GM13977 (cell line): ENCODE measurements at regions not wholly inside any gene's neighbourhood (a gene's known extent, or its start where the extent isn't known, plus 50 kb on each side); places are given as distances from the start of the nearest gene placed in this dataset.

Source experiments
- DNase-seq: peaks from one replicate; pipeline ENCODE4 v3.0.0; 2012; ENCODE audit warnings: low spot score
- CTCF ChIP-seq: IDR thresholded peaks from 2 replicates; pipeline ENCODE4 v1.5.1; 2012; ENCODE audit warnings: mild to moderate bottlenecking, control low read depth; ENCODE audit not compliant: insufficient read depth; ENCODE audit errors: extremely low read depth, missing control alignments
- in situ Hi-C: fragments of 300-500 bp; cut with MboI; formaldehyde crosslinking; loops from one replicate; pipeline ENCODE4 v1.12.0; 2022; ENCODE audit warnings: low sequenced_read_pairs, low pct_unique_long_range_greater_than_20kb, mixed read lengths, inconsistent platforms; ENCODE audit not compliant: unreplicated experiment

GRCh38 chr21:41655259-41655658 lies 111.6 kb downstream of the RIPK4 start:
- in situ Hi-C loops, result no loop called here
- DNase-seq, result no peak

GRCh38 chr21:41653954-41654491 lies 112.8 kb downstream of the RIPK4 start:
- no peak for DNase-seq
- in situ Hi-C loops, result no loop called here
- no peak for TF ChIP-seq CTCF

More at GRCh38 chr21:41655259-41655658, 111.6 kb downstream of the RIPK4 start:
- no peak for TF ChIP-seq CTCF

- in situ Hi-C loops, result no loop called here
- no peak for TF ChIP-seq CTCF
- no peak for DNase-seq
Observed at GRCh38 chr21:41653243-41653953, 113.5 kb downstream of the RIPK4 start.

- no peak for DNase-seq
- in situ Hi-C loops, result no loop called here
- TF ChIP-seq CTCF, result no peak
Observed at GRCh38 chr21:41651830-41652229, 115.0 kb downstream of the RIPK4 start.

GRCh38 chr21:41651406-41651805 lies 115.4 kb downstream of the RIPK4 start:
- TF ChIP-seq CTCF, result no peak
- no peak for DNase-seq
- in situ Hi-C loops, result no loop called here

- TF ChIP-seq CTCF, result no peak
- in situ Hi-C loops, result no loop called here
Observed at GRCh38 chr21:41650526-41651145, 116.2 kb downstream of the RIPK4 start.

More at GRCh38 chr21:41650526-41651145, 116.2 kb downstream of the RIPK4 start:
- DNase-seq, result no peak
